ENCODE measurements at regions not wholly inside any gene's neighbourhood (a gene's known extent, or its start where the extent isn't known, plus 50 kb on each side); places are given as distances from the start of the nearest gene placed in this dataset.

DNA sequence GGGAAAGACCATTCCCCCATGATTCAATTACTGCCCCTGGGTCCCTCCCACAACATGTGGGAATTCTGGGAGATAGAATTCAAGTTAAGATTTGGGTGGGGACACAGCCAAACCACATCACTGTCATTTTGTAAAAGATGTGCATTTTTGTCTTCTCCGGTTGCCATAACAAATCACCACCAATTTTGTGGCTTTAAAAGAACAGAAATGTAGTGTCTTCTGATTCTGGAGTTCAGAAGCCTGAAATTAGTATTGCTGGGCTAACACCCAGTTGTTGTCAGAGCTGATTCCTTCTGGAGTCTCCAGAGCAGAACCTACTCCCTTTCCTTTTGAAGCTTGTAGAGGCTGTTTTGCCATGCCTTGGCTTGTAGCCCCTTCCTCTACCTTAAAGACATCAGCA is 54.1 kb upstream of the DHRSX start:
- TF ChIP-seq POLR2AphosphoS5 (IDR thresholded peaks at IDR 0.05) (no peak), POLR2A (IDR thresholded peaks at IDR 0.05; ENCODE audit: low read depth) (no peak)
- TF ChIP-seq, protein P1, sequence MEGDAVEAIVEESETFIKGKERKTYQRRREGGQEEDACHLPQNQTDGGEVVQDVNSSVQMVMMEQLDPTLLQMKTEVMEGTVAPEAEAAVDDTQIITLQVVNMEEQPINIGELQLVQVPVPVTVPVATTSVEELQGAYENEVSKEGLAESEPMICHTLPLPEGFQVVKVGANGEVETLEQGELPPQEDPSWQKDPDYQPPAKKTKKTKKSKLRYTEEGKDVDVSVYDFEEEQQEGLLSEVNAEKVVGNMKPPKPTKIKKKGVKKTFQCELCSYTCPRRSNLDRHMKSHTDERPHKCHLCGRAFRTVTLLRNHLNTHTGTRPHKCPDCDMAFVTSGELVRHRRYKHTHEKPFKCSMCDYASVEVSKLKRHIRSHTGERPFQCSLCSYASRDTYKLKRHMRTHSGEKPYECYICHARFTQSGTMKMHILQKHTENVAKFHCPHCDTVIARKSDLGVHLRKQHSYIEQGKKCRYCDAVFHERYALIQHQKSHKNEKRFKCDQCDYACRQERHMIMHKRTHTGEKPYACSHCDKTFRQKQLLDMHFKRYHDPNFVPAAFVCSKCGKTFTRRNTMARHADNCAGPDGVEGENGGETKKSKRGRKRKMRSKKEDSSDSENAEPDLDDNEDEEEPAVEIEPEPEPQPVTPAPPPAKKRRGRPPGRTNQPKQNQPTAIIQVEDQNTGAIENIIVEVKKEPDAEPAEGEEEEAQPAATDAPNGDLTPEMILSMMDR (IDR thresholded peaks at IDR 0.05): no peak

Data from esophagus muscularis mucosa (tissue), 3 donors.